Activated B cell treated with CpG ODN at 0.5 μM for 24 hours (primary cell): ENCODE measurements at regions not wholly inside any gene's neighbourhood (a gene's known extent, or its start where the extent isn't known, plus 50 kb on each side); places are given as distances from the start of the nearest gene placed in this dataset.

Experiments
- ATAC-seq: fragments of 200-7000 bp; cut with Tn5 transposase; one replicate; pipeline ENCODE4 v1.10.0; 2021; ENCODE audit warnings: low read depth, mild to moderate bottlenecking, moderate library complexity
- CTCF ChIA-PET: fragments of 350-600 bp; sonication (Branson Sonifier 250); formaldehyde crosslinking; loops from one replicate; lab custom pipeline; 2021; ENCODE audit warnings: antibody characterized with exemption; lab: Charles Lee
- POLR2A ChIA-PET: fragments of 350-600 bp; sonication (Branson Sonifier 250); formaldehyde crosslinking; loops from one replicate; lab custom pipeline; 2021; ENCODE audit warnings: antibody characterized with exemption; lab: Charles Lee
- DNase-seq: peaks from one replicate; pipeline ENCODE4 v3.0.0; 2022
- H3K27ac Mint-ChIP-seq: one replicate; pipeline ENCODE4 v1.8.0; 2020; ENCODE audit warnings: mixed read lengths
- H3K27me3 Mint-ChIP-seq: one replicate; pipeline ENCODE4 v1.8.0; 2021; ENCODE audit warnings: mixed read lengths
- H3K36me3 Mint-ChIP-seq: one replicate; pipeline ENCODE4 v1.8.0; 2021; ENCODE audit warnings: low read depth, mixed read lengths
- H3K4me1 Mint-ChIP-seq: one replicate; pipeline ENCODE4 v1.8.0; 2021; ENCODE audit warnings: mixed read lengths
- H3K4me3 Mint-ChIP-seq: one replicate; pipeline ENCODE4 v1.8.0; 2020; ENCODE audit warnings: mild to moderate bottlenecking, mixed read lengths
- H3K9me3 Mint-ChIP-seq: one replicate; pipeline ENCODE4 v1.8.0; 2020; ENCODE audit warnings: mixed read lengths
- intact Hi-C: fragments of 100-400 bp; cut with micrococcal nuclease; formaldehyde crosslinking; loops from one replicate; pipeline ENCODE4 v1.15.1; 2024
- TF ChIP-seq, protein P1 (sequence below): fragments of 200-600 bp; IDR thresholded peaks from one replicate; pipeline ENCODE4 v1.8.0; 2022; ENCODE audit warnings: antibody characterized with exemption, mild to moderate bottlenecking

- H3K9me3 Mint-ChIP-seq, result no peaks in the 10 kb centered on the region
- H3K27ac Mint-ChIP-seq, result no peak overlapping the region
- no peak for ATAC-seq
- ChIA-PET POLR2A (no interaction called here), CTCF (no interaction called here)
- no peaks in the 10 kb centered on the region for H3K36me3 Mint-ChIP-seq
- TF ChIP-seq, protein P1, sequence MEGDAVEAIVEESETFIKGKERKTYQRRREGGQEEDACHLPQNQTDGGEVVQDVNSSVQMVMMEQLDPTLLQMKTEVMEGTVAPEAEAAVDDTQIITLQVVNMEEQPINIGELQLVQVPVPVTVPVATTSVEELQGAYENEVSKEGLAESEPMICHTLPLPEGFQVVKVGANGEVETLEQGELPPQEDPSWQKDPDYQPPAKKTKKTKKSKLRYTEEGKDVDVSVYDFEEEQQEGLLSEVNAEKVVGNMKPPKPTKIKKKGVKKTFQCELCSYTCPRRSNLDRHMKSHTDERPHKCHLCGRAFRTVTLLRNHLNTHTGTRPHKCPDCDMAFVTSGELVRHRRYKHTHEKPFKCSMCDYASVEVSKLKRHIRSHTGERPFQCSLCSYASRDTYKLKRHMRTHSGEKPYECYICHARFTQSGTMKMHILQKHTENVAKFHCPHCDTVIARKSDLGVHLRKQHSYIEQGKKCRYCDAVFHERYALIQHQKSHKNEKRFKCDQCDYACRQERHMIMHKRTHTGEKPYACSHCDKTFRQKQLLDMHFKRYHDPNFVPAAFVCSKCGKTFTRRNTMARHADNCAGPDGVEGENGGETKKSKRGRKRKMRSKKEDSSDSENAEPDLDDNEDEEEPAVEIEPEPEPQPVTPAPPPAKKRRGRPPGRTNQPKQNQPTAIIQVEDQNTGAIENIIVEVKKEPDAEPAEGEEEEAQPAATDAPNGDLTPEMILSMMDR, result no peak
- no peak overlapping the region for H3K4me3 Mint-ChIP-seq
- peaks cover 13% of the 10 kb centered on the region for H3K27me3 Mint-ChIP-seq
- no peak for DNase-seq
- no peaks in the 10 kb centered on the region for H3K4me1 Mint-ChIP-seq
- intact Hi-C loops, result no loop called here
Measured at GRCh38 chr11:69906453-69906907, 87.3 kb upstream of the FGF3 start.

DNA sequence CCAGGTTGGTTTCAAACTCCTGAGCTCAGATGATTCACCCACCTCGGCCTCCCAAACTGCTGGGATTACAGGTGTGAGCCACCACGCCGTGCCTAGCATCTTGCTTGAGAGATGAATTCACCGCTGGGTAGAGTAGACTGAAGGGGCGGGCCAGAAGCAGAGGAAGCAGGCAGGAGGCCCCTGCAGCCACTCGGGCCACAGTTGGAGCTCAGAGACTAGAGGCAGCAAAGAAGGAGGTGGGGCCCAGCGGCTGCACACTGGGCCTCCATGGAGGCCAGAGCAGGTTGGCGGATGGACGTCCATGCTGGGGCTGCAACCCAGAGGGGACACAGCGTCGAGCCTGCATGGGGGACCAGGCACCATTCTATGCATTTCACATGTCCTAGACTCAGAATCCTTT is 88.4 kb upstream of the FGF3 start:
- ChIA-PET POLR2A (no interaction called here), CTCF (no interaction called here)
- no peak overlapping the region for H3K4me3 Mint-ChIP-seq
- intact Hi-C loops, result no loop called here
- no peak for DNase-seq
- no peaks in the 10 kb centered on the region for H3K36me3 Mint-ChIP-seq
- H3K9me3 Mint-ChIP-seq, result no peaks in the 10 kb centered on the region
- ATAC-seq, result no peak
- no peaks in the 10 kb centered on the region for H3K4me1 Mint-ChIP-seq
- peaks cover 16% of the 10 kb centered on the region for H3K27me3 Mint-ChIP-seq
- TF ChIP-seq, protein P1, result no peak
- H3K27ac Mint-ChIP-seq, result no peak overlapping the region

DNA sequence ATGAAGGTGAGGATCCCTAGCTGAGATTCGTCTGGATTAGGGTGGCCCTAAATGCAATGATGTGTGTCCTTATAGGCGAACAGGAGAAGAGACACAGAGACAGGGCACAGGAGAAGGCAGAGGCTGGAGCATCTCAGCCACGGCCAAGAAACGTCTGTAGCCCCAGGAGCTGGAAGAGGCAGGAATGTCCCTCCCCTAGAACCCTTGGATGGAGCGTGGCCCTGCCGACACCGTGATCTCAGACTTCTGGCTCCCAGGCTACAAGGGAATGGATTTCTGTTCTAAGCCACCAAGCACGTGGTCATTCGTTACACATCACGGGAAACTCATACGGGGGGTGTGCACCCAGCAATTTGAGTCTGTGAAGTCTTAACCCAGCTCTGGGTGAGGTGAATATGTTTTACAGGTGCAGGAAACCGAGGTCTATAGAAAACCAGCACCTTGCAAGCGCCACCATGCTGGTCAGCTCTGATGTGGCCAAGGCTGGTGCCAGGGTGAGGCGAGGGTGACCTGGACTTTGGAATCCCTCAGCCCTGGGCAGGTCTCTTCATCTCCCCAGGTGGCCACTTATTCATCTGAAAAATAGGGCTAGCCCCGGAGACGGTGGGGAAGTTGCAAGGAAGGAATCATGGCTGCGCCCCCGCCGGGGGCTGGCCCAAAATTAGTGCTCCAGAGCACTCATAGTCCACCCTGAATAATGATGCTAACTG is 89.5 kb upstream of the FGF3 start:
- TF ChIP-seq, protein P1, result no peak
- CTCF ChIA-PET, result interaction anchor here (2.5 kb wide), 1 partner anchor 288 kb away, joined by 10 read pairs; no protein-coding TSS in a partner anchor

GRCh38 chr11:69909561-69910518 is 90.6 kb upstream of the FGF3 start:
- H3K27me3 Mint-ChIP-seq, result peaks cover 16% of the 10 kb centered on the region
- intact Hi-C loops, result loop anchor here (1.0 kb wide), 1 partner anchor 286 kb away; no protein-coding TSS in a partner anchor
- ChIA-PET CTCF (interaction anchor here (1.3 to 2.5 kb wide), 3 partner anchors 12 to 287 kb away, joined by 3 to 10 read pairs (median 5); no protein-coding TSS in a partner anchor), POLR2A (no interaction called here)
- ATAC-seq (no peak), DNase-seq (no peak)
- no peaks in the 10 kb centered on the region for H3K4me1 Mint-ChIP-seq
- H3K9me3 Mint-ChIP-seq, result no peaks in the 10 kb centered on the region
- no peak overlapping the region for H3K4me3 Mint-ChIP-seq
- no peak overlapping the region for H3K27ac Mint-ChIP-seq
- H3K36me3 Mint-ChIP-seq, result no peaks in the 10 kb centered on the region
- TF ChIP-seq, protein P1, result no peak

More for the DNA sequence above, 89.5 kb upstream of the FGF3 start:
- Mint-ChIP-seq H3K27ac (no peak overlapping the region), H3K27me3 (peaks cover 14% of the 10 kb centered on the region), H3K9me3 (no peaks in the 10 kb centered on the region), H3K4me3 (no peak overlapping the region), H3K36me3 (no peaks in the 10 kb centered on the region), H3K4me1 (no peaks in the 10 kb centered on the region)
- DNase-seq (no peak), ATAC-seq (no peak)
- intact Hi-C loops, result no loop called here
- POLR2A ChIA-PET, result no interaction called here
